H4 (cell line): ENCODE measurements at regions not wholly inside any gene's neighbourhood (a gene's known extent, or its start where the extent isn't known, plus 50 kb on each side); places are given as distances from the start of the nearest gene placed in this dataset.
"Not testable (repeated sequence)": the region's sequence is repeated elsewhere in the genome, so short reads cannot be mapped to it uniquely, and the experiment has no call there.

ENCODE experiments used
- DNase-seq: peaks from one replicate; pipeline ENCODE4 v3.0.0-alpha.2; 2015; ENCODE audit warnings: low spot score

DNA sequence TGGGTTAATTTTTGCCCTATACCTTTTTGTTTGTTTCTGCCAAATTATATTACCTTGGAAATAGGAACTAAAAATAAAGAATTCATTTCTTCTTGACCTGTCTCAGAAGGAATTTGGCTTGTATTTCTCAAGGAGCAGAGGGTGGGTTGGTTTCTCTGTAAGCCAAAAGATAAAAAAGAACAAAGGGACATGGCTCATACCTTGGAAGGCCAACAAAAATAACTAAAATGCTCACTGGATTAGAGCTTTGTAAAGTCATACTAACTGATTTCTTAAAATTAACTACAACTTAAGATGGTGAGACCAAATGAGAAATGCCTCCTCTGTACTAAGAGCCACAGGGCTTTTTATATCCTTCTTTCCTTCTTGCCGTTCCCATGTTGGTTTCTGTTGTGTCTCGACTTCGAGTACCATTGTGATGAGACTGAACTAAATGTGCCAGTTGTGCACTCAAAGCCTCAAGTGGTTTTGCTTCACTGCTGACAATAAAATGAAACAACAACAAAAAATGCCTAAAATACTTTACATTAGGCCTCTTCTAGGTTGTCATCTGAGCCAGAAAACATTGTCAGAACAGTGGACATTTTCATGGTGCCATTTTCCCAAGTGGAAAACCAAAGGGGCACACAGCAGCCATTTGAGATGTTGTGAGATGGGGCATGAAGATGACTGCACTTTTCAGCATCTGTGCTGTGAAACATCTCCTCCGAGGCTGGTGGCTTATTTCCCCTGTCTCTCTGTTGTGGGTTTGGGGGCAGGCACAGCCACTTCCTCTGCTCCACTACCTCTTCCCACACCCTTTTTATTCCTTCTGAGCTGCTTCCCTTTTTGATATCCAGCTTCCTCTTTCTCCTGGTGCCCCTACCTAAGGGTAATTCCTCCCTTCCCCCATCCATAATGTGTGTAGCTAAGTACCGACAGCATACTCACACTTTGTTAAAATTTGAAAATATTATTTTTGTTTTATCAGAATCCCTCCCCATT lies 51.8 kb upstream of the AGR3 start:
- DNase-seq, result no peak

DNA sequence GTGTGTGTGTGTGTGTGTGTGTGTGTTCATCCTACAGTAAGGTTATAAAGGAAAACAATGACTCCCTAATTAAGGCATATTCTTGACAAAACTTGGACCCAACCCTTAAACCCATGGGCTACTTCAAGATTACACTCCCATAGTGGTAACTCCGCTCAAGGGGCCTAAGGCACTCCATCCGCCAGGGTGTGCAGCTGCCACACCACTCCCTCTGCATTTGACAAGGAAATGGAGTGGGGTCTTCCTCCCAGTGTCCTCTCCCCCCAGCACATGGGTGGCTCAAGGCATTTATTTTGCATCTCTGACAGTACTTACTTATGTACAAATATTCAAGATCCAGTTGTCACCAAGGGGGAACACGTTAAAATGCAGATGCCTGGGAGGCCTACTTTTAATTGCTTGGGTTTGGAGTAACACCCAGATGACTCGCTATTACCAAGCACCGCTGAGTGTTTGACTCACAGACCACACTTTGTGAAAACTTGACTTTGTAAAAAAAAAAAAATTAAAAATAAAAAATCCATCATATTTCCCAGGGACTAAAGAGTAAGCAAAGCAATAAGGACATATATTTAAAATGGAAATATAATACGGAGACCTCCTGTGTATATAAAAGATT lies 53.0 kb upstream of the AGR3 start:
- no peak for DNase-seq

DNA sequence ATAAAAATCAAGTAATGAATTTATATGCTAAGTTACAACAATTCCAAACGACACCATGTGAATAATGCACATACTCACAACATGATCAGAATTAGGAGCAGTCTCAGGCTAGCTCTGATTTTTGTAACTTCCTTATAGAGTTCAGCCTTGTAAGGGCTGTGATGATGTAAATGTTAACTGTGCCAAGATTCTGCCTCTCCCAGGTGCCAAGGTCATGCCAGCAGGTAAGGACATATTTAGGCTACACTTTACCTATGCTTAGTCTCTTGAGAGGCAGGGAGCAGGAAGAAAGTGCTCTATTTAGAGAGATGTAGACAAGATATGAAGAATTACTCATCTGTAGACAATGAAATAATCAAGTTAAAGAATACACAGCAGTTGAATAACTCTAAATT lies 53.6 kb upstream of the AGR3 start:
- no peak for DNase-seq

GRCh38 chr7:16936626-16937422 lies 55.0 kb upstream of the AGR3 start:
- DNase-seq, result no peak

DNA sequence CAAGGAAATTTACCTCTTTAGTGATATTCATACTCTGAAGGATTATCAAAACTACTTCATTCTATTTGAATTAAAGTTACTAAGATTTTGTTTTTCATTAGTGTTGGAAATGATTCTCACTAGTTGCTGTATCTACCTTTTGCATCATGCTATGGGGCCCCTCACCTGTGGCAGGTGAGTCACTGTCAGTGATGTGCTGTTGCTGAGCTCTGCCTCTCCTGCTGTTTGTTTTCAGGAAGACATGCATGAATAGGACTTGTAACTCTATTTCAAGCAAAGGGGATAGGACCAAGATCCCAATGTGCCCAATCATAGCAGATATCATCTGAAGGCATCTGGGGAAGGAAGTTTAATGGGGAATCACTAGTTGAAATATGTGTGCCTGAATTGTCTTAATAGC lies 57.4 kb upstream of the AGR3 start:
- no peak for DNase-seq

GRCh38 chr7:16940776-16941175 lies 59.0 kb upstream of the AGR3 start:
- no peak for DNase-seq

GRCh38 chr7:16942929-16943509 lies 61.2 kb upstream of the AGR3 start:
- no peak for DNase-seq

DNA sequence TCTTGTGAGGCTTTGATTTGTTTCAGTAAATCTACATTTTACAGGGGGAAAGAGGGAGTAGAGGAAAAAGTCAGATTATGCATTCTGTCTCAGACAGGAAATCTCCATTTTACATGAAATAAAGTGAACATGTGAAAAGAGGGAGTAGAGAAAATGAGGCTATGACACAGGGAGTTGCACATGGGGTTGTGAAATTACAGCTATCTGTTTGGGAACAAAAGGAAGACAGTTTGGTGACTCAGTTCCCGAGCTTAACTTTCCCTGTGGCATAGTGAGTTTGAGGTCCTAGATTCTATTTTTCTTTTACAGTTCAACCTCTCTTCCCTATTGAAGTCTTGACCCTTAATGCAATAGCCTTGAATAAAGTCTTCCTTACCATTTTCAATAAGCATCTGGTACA lies 63.2 kb upstream of the AGR3 start:
- DNase-seq, result no peak

DNA sequence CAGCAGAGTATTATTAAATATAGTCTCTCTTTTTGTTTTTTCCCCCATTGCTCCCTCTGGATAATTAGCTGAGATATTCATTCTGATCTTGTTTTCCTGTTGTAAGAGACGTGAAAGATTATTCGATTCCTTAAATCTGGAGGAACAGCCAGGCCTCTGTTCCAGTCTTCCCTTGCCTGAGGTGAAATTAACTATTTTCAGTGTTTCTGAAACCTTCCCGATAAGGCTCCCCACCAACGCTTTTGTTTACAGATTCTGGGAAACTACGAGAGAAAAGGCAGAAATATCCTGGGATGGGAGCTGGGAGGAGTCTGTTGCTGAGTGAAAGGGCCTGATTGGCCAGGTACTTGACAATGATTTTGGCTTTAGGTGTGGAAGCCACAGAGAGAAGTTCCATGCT lies 63.6 kb upstream of the AGR3 start:
- DNase-seq, result no peak

GRCh38 chr7:16948110-16948509 lies 66.3 kb upstream of the AGR3 start:
- not testable (repeated sequence) for DNase-seq

- no peak for DNase-seq
Observed at GRCh38 chr7:16951483-16952080, 69.8 kb upstream of the AGR3 start.

DNA sequence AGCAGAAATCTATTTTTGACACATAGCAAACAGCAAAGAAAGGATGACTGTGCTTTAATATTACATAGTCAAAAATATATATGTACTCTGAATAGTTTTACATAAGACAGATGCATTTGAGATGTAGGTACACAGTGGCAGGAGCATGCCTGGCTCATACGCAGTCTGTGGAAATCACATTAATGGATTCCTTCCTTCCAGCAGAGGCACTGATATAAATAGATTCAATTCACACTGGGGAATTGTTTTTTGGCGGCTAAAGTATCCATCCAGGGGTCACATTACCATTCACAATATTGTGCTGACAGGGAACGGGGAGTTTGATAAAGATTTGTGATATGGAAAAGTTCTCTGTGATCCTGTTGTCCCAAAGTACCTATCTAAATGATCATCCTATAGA lies 72.5 kb upstream of the AGR3 start:
- DNase-seq, result no peak

- DNase-seq, result no peak
Observed at GRCh38 chr7:16958724-16959123, 76.9 kb upstream of the AGR3 start.

DNA sequence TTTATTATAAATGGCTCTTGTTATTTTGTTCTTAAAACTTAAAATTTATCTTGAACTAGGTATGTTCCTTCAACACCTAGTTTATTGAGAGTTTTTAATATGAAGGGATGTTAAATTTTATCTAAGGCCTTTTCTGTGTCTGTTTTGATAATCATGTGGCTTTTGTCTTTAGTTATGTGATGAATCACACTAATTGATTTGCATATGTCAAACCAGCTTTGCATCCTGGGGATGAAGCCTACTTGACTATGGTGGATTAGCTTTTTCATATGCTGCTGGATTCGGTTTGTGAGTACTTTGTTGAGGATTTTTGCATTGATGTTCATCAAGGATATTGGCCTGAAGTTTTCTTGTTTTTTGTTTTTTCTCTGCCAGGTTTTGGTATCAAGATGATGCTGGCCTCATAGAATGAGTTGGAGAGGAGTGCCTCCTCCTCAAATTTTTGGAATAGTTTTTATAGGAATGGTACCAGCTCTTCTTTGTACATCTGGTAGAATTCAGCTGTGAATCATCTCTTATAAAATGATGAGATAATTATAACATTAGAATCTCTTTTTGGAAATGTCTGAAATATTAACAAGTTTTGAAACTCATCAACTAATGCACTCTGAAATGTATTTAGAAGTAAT lies 78.7 kb upstream of the AGR3 start:
- no peak for DNase-seq

GRCh38 chr7:16961641-16962040 lies 79.9 kb upstream of the AGR3 start:
- DNase-seq, result peak; percentile 43

- no peak for DNase-seq
Observed at GRCh38 chr7:16963044-16963443, 81.3 kb upstream of the AGR3 start.

- not testable (repeated sequence) for DNase-seq
Observed at GRCh38 chr7:16965697-16966096, 83.9 kb upstream of the AGR3 start.

DNA sequence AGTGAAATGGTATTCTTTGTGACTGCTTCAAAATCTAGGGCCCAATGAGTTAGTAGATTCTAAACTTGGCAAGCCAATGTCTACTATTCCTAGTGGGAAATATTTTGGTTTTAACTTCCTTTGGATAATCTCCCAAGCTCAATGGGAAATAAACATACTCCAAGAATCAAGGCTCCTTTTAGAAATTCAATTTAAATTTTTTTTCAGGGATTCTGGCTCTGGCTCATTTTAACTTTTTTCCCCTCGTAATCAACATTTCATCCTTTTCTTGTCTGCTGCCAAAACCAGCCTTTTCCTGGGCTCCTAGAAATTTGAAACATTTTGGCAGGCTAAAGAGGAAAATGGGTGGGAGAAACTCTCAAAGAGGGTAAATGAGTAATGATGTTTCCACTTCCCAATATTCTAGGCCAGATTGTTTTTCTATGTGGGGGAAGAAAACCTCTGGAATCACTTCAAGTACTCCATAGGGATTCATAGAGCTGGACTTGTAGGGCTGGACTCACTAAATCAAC lies 85.6 kb upstream of the AGR3 start:
- DNase-seq, result no peak

GRCh38 chr7:16970732-16971482 lies 89.1 kb upstream of the AGR3 start:
- DNase-seq, result no peak

DNA sequence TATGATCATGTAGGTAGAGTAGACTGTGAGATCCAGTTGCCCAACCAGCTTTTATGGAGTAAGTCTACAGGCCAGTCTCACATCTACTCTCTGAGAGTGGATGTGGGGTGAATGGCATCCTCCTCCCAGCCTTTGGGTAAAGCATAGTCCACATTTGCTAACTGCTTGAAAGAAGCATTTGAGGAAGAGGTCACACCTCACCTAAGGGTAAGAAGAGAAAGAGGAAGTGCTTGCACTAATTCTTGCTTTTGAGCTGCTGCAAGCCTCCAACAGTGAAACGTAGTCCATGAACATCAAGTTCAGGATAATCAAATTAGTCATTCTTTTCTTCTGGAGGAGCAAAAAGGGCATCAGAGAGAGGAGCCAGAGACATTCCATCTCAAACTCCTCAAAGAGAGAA lies 93.9 kb upstream of the AGR3 start:
- no peak for DNase-seq
